Trophoblast cell (in vitro differentiated cells and primary cell): ENCODE measurements at regions not wholly inside any gene's neighbourhood (a gene's known extent, or its start where the extent isn't known, plus 50 kb on each side); places are given as distances from the start of the nearest gene placed in this dataset.
A peak's percentile ranks its signal among the peaks of the same experiment; 100 is the strongest.

Experiments
- DNase-seq, 2 donors: peaks; one replicate each; pipeline ENCODE4 v3.0.0-alpha.2; 2016
- H2AFZ ChIP-seq: 2 replicates; pipeline ENCODE4 v1.6.1; 2013; ENCODE audit warnings: low read length, moderate library complexity, mild to moderate bottlenecking; ENCODE audit not compliant: insufficient read depth, poor library complexity
- H2AK5ac ChIP-seq: 2 replicates; pipeline ENCODE4 v1.6.1; 2013; ENCODE audit warnings: mild to moderate bottlenecking, low read length
- H2BK120ac ChIP-seq: 2 replicates; pipeline ENCODE4 v1.6.1; 2013; ENCODE audit warnings: low read length, mild to moderate bottlenecking, moderate library complexity; ENCODE audit not compliant: insufficient read depth, poor library complexity
- H2BK12ac ChIP-seq: 2 replicates; pipeline ENCODE4 v1.6.1; 2013; ENCODE audit warnings: mild to moderate bottlenecking, low read length, moderate library complexity
- H2BK5ac ChIP-seq: 2 replicates; pipeline ENCODE4 v1.6.1; 2013; ENCODE audit warnings: low read length, low read depth, moderate library complexity, mild to moderate bottlenecking; ENCODE audit not compliant: poor library complexity
- H3K14ac ChIP-seq: 2 replicates; pipeline ENCODE4 v1.6.1; 2013; ENCODE audit warnings: mild to moderate bottlenecking, low read length
- H3K18ac ChIP-seq: 2 replicates; pipeline ENCODE4 v1.6.1; 2013; ENCODE audit warnings: mild to moderate bottlenecking, low read length
- H3K23ac ChIP-seq: 2 replicates; pipeline ENCODE4 v1.6.1; 2013; ENCODE audit warnings: low read length
- H3K27ac ChIP-seq: 2 replicates; pipeline ENCODE4 v1.5.1; 2013; ENCODE audit warnings: low read depth, mild to moderate bottlenecking, inconsistent platforms, low read length, moderate library complexity
- H3K27me3 ChIP-seq: 2 replicates; pipeline ENCODE4 v1.6.1; 2013; ENCODE audit warnings: inconsistent platforms, mild to moderate bottlenecking, low read length, moderate library complexity; ENCODE audit not compliant: insufficient read depth
- H3K36me3 ChIP-seq, 2 experiments: 1 replicate in 1 of 2; 2 replicates in 1 of 2; pipeline ENCODE4 v1.6.1; 2013; ENCODE audit warnings: low read length in 2 of 2, mild to moderate bottlenecking in 2 of 2, moderate library complexity in 1 of 2; ENCODE audit not compliant: insufficient read depth in 2 of 2, control insufficient read depth in 1 of 2
- H3K4ac ChIP-seq: 2 replicates; pipeline ENCODE4 v1.6.1; 2013; ENCODE audit warnings: low read depth, mild to moderate bottlenecking, low read length, moderate library complexity
- H3K4me1 ChIP-seq, 2 experiments: 1 replicate in 1 of 2; 2 replicates in 1 of 2; pipeline ENCODE4 v1.6.1; 2013; ENCODE audit warnings: low read length in 2 of 2, mild to moderate bottlenecking in 2 of 2, moderate library complexity in 1 of 2; ENCODE audit not compliant: insufficient read depth in 2 of 2, control insufficient read depth in 1 of 2
- H3K4me2 ChIP-seq: 2 replicates; pipeline ENCODE4 v1.6.1; 2013; ENCODE audit warnings: inconsistent platforms, mild to moderate bottlenecking, low read length, moderate library complexity
- H3K4me3 ChIP-seq: 2 replicates; pipeline ENCODE4 v1.5.1; 2013; ENCODE audit warnings: mild to moderate bottlenecking, low read depth, low read length, inconsistent platforms
- H3K79me1 ChIP-seq: one replicate; pipeline ENCODE4 v1.6.1; 2013; ENCODE audit warnings: low read length
- H3K79me2 ChIP-seq: 2 replicates; pipeline ENCODE4 v1.6.1; 2013; ENCODE audit warnings: low read length, mild to moderate bottlenecking; ENCODE audit not compliant: control insufficient read depth, insufficient read depth, poor library complexity
- H3K9ac ChIP-seq: 2 replicates; pipeline ENCODE4 v1.6.1; 2013; ENCODE audit warnings: mild to moderate bottlenecking, low read length
- H3K9me3 ChIP-seq: 2 replicates; pipeline ENCODE4 v1.6.1; 2013; ENCODE audit warnings: low read depth, mild to moderate bottlenecking, control low read depth, inconsistent platforms, low read length; ENCODE audit not compliant: insufficient read depth
- H4K12ac ChIP-seq: 2 replicates; pipeline ENCODE4 v1.6.1; 2013; ENCODE audit warnings: low read depth, mild to moderate bottlenecking, low read length, moderate library complexity
- H4K8ac ChIP-seq: 2 replicates; pipeline ENCODE4 v1.6.1; 2013; ENCODE audit warnings: low read depth, mild to moderate bottlenecking, low read length, moderate library complexity
- H4K91ac ChIP-seq: one replicate; pipeline ENCODE4 v1.6.1; 2013; ENCODE audit warnings: low read depth, mild to moderate bottlenecking, low read length, moderate library complexity
- WGBS: extraction: QIAGEN DNeasy Blood & Tissue Kit; methylation state at CpG from one replicate; pipeline ENCODE4 v1.1.7; 2013; ENCODE audit warnings: missing lambda C conversion rate; ENCODE audit not compliant: insufficient read length, insufficient coverage; ENCODE audit errors: extremely low coverage; 5-methylcytosine and 5-hydroxymethylcytosine counted together

DNA sequence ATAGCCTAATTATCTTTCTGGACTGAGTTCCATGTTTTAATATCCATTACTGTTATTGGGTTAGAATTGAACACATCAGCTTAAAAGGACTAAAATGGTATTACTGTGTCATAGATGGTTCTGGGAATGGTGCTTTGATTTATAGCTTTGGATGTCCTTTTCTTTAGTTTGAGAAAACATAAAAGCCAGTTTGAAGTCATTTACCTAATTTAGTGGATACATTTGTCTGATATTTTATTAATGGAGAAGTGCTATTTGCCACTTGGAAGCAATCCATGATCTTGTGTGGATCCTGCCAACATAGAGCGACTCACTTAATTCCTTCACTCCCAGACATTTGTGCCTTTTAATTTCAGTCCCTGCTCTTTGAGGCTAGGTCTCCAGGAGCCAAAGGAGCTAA, 212.4 kb upstream of the PACRGL start:
- no peaks in the 10 kb centered on the region for H3K36me3 ChIP-seq
- H3K9ac ChIP-seq: no peak overlapping the region
- H3K27me3 ChIP-seq: no peaks in the 10 kb centered on the region
- no peak overlapping the region for H3K23ac ChIP-seq
- H2BK5ac ChIP-seq: no peak overlapping the region
- H3K79me2 ChIP-seq: no peaks in the 10 kb centered on the region
- H4K91ac ChIP-seq: no peak overlapping the region
- no peak overlapping the region for H3K27ac ChIP-seq
- no peaks in the 10 kb centered on the region for H3K79me1 ChIP-seq
- H2BK120ac ChIP-seq: no peak overlapping the region
- no peak overlapping the region for H3K4ac ChIP-seq
- H3K18ac ChIP-seq: no peak overlapping the region
- no peak overlapping the region for H3K4me3 ChIP-seq
- H3K14ac ChIP-seq: no peak overlapping the region
- no CpG with 5 or more reads among the region's 1 CpG for WGBS
- no peak for DNase-seq
- H2BK12ac ChIP-seq: no peak overlapping the region
- no peaks in the 10 kb centered on the region for H3K4me1 ChIP-seq
- H2AFZ ChIP-seq: no peak overlapping the region
- no peak overlapping the region for H4K8ac ChIP-seq
- no peak overlapping the region for H3K4me2 ChIP-seq
- H2AK5ac ChIP-seq: no peak overlapping the region
- H3K9me3 ChIP-seq: no peaks in the 10 kb centered on the region
- H4K12ac ChIP-seq: no peak overlapping the region

DNA sequence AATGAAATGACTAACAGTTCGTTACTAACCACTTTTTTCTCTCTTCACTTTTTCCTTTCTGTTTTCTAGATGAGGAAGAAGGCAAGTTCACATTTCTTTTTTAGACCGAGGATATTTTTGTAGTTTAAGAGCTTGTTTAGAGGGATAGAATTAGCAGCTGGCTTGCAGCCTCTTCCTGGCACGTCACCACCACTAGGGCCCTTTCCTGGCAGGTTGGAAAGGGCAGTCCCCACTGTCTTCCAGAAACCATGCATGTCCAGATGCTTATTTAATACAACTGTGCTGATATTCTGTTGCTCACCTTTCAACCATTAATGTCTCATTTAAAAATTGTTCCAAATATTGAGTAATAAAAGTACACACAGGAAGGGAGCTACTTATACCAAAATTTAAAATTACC, 209.5 kb upstream of the PACRGL start:
- Histone ChIP-seq H3K9ac (no peak overlapping the region), H2BK5ac (no peak overlapping the region), H3K4me3 (no peak overlapping the region), H3K4me2 (no peak overlapping the region), H4K8ac (no peak overlapping the region), H2AK5ac (no peak overlapping the region), H3K79me2 (no peaks in the 10 kb centered on the region), H3K27ac (no peak overlapping the region), H3K36me3 (no peaks in the 10 kb centered on the region), H3K23ac (no peak overlapping the region), H4K12ac (no peak overlapping the region), H2BK12ac (no peak overlapping the region), H3K18ac (no peak overlapping the region), H3K9me3 (no peaks in the 10 kb centered on the region), H3K79me1 (no peaks in the 10 kb centered on the region), H3K14ac (no peak overlapping the region), H4K91ac (no peak overlapping the region), H2AFZ (no peak overlapping the region), H2BK120ac (no peak overlapping the region), H3K27me3 (no peaks in the 10 kb centered on the region), H3K4me1 (no peaks in the 10 kb centered on the region), H3K4ac (no peak overlapping the region)
- WGBS: no CpG with 5 or more reads among the region's 3 CpGs
- DNase-seq: no peak

- Histone ChIP-seq H3K36me3 (no peaks in the 10 kb centered on the region), H3K4ac (no peak overlapping the region), H4K91ac (no peak overlapping the region), H3K27ac (no peak overlapping the region), H3K18ac (no peak overlapping the region), H3K4me1 (no peaks in the 10 kb centered on the region), H3K4me2 (no peak overlapping the region), H4K12ac (no peak overlapping the region), H3K9me3 (no peaks in the 10 kb centered on the region), H2AK5ac (no peak overlapping the region), H3K14ac (no peak overlapping the region), H3K9ac (no peak overlapping the region), H2BK12ac (no peak overlapping the region), H2BK5ac (no peak overlapping the region), H2AFZ (no peak overlapping the region), H3K27me3 (no peaks in the 10 kb centered on the region), H3K79me2 (no peaks in the 10 kb centered on the region), H2BK120ac (no peak overlapping the region), H3K4me3 (no peak overlapping the region), H3K23ac (no peak overlapping the region), H3K79me1 (no peaks in the 10 kb centered on the region), H4K8ac (no peak overlapping the region)
- no CpG with 5 or more reads among the region's 1 CpG for WGBS
- peak in 1 of 2 donors; percentile 38 for DNase-seq
These were observed 206.4 kb upstream of the PACRGL start for GRCh38 chr4:20493761-20494353.

GRCh38 chr4:20496068-20496467, 204.2 kb upstream of the PACRGL start:
- no peak overlapping the region for H3K4me2 ChIP-seq
- no peaks in the 10 kb centered on the region for H3K9me3 ChIP-seq
- H2AK5ac ChIP-seq: no peak overlapping the region
- no peak overlapping the region for H4K8ac ChIP-seq
- no peak overlapping the region for H4K12ac ChIP-seq
- H4K91ac ChIP-seq: no peak overlapping the region
- no peaks in the 10 kb centered on the region for H3K79me2 ChIP-seq
- H3K4me1 ChIP-seq: no peaks in the 10 kb centered on the region
- no peaks in the 10 kb centered on the region for H3K27me3 ChIP-seq
- no peak overlapping the region for H3K9ac ChIP-seq
- H2BK12ac ChIP-seq: no peak overlapping the region
- H3K14ac ChIP-seq: no peak overlapping the region
- H3K18ac ChIP-seq: no peak overlapping the region
- H2BK5ac ChIP-seq: no peak overlapping the region
- DNase-seq: no peak
- no peak overlapping the region for H3K4me3 ChIP-seq
- no peaks in the 10 kb centered on the region for H3K79me1 ChIP-seq
- no peak overlapping the region for H2AFZ ChIP-seq
- WGBS: no CpG with 5 or more reads among the region's 1 CpG
- no peaks in the 10 kb centered on the region for H3K36me3 ChIP-seq
- no peak overlapping the region for H3K27ac ChIP-seq
- H3K4ac ChIP-seq: no peak overlapping the region
- no peak overlapping the region for H2BK120ac ChIP-seq
- H3K23ac ChIP-seq: no peak overlapping the region
